ENCODE measurements at regions not wholly inside any gene's neighbourhood (a gene's known extent, or its start where the extent isn't known, plus 50 kb on each side); places are given as distances from the start of the nearest gene placed in this dataset.
A peak's percentile ranks its signal among the peaks of the same experiment; 100 is the strongest.

DNA sequence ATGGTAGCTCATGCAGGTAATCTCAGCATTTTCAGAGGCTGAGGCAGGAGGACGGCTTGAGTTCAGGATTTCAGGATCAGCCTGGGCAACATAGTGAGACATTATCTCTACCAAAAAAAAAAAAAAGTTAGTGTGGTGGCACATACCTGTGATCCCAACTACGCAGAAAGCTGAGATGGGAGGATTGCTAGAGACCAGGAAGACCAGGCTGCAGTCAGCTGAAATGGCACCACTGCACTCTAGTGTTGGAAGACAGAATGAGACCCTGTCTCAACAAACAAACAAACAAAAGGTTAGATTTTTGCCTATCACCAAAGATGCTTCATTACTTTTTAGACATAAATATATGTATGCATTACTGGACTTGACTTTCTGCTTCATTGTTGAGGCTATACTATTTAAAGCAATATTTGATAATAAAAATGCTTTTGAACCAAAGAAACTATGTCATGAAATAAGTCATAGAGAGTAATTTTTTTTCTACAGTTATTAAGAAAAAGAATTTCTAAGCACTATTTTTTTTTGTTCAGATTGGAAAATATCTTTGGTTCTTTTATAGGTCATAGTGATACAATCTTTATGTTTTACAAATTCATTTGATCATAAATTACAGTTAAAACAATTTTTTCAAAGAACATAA, 1180.1 kb upstream of the ATXN8OS start:
- H3K27ac ChIP-seq: no peak overlapping the region
- H4K20me1 ChIP-seq (ENCODE audit: low read depth): no peaks in the 10 kb centered on the region
- H3K79me2 ChIP-seq (ENCODE audit: low read depth): no peaks in the 10 kb centered on the region
- H3K27me3 ChIP-seq: no peaks in the 10 kb centered on the region
- H3K27me3 Mint-ChIP-seq (ENCODE audit: insufficient read depth, low read depth): peaks cover 4% of the 10 kb centered on the region
- peak overlapping the region; percentile 19 for H3K27ac Mint-ChIP-seq
- DNase-seq (ENCODE audit: low spot score): peak; percentile 83
- H3K9me3 ChIP-seq (ENCODE audit: low read depth): no peaks in the 10 kb centered on the region
- H3K36me3 ChIP-seq: no peaks in the 10 kb centered on the region
- peak overlapping the region; percentile 73 for H2AFZ ChIP-seq (replicated peaks)
- H3K4me2 ChIP-seq: no peak overlapping the region
- H3K9me3 Mint-ChIP-seq: peaks cover 5% of the 10 kb centered on the region
- H3K4me3 ChIP-seq: no peak overlapping the region
- H3K9ac ChIP-seq: no peak overlapping the region
- no peaks in the 10 kb centered on the region for H3K4me1 Mint-ChIP-seq
- no peak overlapping the region for H3K4me3 Mint-ChIP-seq
- TF ChIP-seq EZH2phosphoT487 (IDR thresholded peaks at IDR 0.05): no peak
- TF ChIP-seq, protein P1, sequence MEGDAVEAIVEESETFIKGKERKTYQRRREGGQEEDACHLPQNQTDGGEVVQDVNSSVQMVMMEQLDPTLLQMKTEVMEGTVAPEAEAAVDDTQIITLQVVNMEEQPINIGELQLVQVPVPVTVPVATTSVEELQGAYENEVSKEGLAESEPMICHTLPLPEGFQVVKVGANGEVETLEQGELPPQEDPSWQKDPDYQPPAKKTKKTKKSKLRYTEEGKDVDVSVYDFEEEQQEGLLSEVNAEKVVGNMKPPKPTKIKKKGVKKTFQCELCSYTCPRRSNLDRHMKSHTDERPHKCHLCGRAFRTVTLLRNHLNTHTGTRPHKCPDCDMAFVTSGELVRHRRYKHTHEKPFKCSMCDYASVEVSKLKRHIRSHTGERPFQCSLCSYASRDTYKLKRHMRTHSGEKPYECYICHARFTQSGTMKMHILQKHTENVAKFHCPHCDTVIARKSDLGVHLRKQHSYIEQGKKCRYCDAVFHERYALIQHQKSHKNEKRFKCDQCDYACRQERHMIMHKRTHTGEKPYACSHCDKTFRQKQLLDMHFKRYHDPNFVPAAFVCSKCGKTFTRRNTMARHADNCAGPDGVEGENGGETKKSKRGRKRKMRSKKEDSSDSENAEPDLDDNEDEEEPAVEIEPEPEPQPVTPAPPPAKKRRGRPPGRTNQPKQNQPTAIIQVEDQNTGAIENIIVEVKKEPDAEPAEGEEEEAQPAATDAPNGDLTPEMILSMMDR (IDR thresholded peaks at IDR 0.05): peak; percentile 87
- no peak for TF ChIP-seq EZH2 (IDR thresholded peaks at IDR 0.05)
- no peaks in the 10 kb centered on the region for H3K4me1 ChIP-seq
- H3F3A ChIP-seq (ENCODE audit: low read depth): no peaks in the 10 kb centered on the region
- H3K36me3 Mint-ChIP-seq: no peaks in the 10 kb centered on the region

- Mint-ChIP-seq H3K36me3 (no peaks in the 10 kb centered on the region), H3K4me3 (no peak overlapping the region), H3K9me3 (peaks cover 2% of the 10 kb centered on the region), H3K27ac (no peak overlapping the region), H3K27me3 (ENCODE audit: insufficient read depth, low read depth) (no peaks in the 10 kb centered on the region), H3K4me1 (no peaks in the 10 kb centered on the region)
- Histone ChIP-seq H3K36me3 (no peaks in the 10 kb centered on the region), H4K20me1 (ENCODE audit: low read depth) (no peaks in the 10 kb centered on the region), H3K27me3 (no peaks in the 10 kb centered on the region), H3F3A (ENCODE audit: low read depth) (no peaks in the 10 kb centered on the region), H3K9me3 (ENCODE audit: low read depth) (no peaks in the 10 kb centered on the region), H3K79me2 (ENCODE audit: low read depth) (no peaks in the 10 kb centered on the region), H3K4me1 (no peaks in the 10 kb centered on the region), H2AFZ (replicated peaks) (no peak overlapping the region), H3K27ac (no peak overlapping the region), H3K4me2 (no peak overlapping the region), H3K4me3 (no peak overlapping the region), H3K9ac (no peak overlapping the region)
- DNase-seq (ENCODE audit: low spot score): no peak
- no peak for TF ChIP-seq EZH2phosphoT487 (IDR thresholded peaks at IDR 0.05)
- TF ChIP-seq EZH2 (IDR thresholded peaks at IDR 0.05): no peak
- TF ChIP-seq, protein P1 (IDR thresholded peaks at IDR 0.05): no peak
These were observed 1183.6 kb upstream of the ATXN8OS start for GRCh38 chr13:68923995-68924394.

DNA sequence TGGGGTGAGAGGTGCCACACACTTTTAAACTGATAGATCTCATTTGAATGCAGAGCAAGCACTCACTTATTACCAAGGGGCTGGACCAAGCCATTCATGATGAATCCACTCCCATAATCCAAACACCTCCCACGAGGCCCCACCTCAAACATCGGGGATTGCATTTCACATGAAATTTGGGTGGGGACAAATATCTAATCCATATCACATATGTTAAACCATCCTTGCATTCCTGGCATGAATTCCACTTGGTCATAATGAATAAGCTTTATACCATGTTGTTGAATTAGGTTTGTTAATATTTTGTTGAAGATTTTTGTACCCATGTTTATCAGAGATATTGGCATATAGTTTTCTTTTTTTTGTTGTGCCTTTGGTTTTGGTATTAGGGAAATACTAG, 1198.7 kb upstream of the ATXN8OS start:
- no peak overlapping the region for H3K27ac Mint-ChIP-seq
- no peaks in the 10 kb centered on the region for H3K4me1 Mint-ChIP-seq
- no peaks in the 10 kb centered on the region for H3K36me3 ChIP-seq
- H3K4me1 ChIP-seq: no peaks in the 10 kb centered on the region
- H3K27me3 Mint-ChIP-seq (ENCODE audit: insufficient read depth, low read depth): peaks cover 2% of the 10 kb centered on the region
- peaks cover 19% of the 10 kb centered on the region for H3K9me3 ChIP-seq (ENCODE audit: low read depth)
- no peaks in the 10 kb centered on the region for H3K36me3 Mint-ChIP-seq
- no peak for DNase-seq (ENCODE audit: low spot score)
- H3K79me2 ChIP-seq (ENCODE audit: low read depth): no peaks in the 10 kb centered on the region
- no peak overlapping the region for H3K4me3 Mint-ChIP-seq
- no peak overlapping the region for H3K4me3 ChIP-seq
- H3F3A ChIP-seq (ENCODE audit: low read depth): no peaks in the 10 kb centered on the region
- no peak overlapping the region for H3K4me2 ChIP-seq
- peaks cover 43% of the 10 kb centered on the region for H3K9me3 Mint-ChIP-seq
- H3K9ac ChIP-seq: no peak overlapping the region
- no peaks in the 10 kb centered on the region for H3K27me3 ChIP-seq
- no peak overlapping the region for H3K27ac ChIP-seq
- no peaks in the 10 kb centered on the region for H4K20me1 ChIP-seq (ENCODE audit: low read depth)
- TF ChIP-seq, protein P1 (IDR thresholded peaks at IDR 0.05): no peak
- no peak for TF ChIP-seq EZH2 (IDR thresholded peaks at IDR 0.05)
- TF ChIP-seq EZH2phosphoT487 (IDR thresholded peaks at IDR 0.05): no peak
- no peak overlapping the region for H2AFZ ChIP-seq (replicated peaks)

Data from neural progenitor cell (in vitro differentiated cells).